Thyroid gland (tissue), 4 donors: ENCODE measurements at regions not wholly inside any gene's neighbourhood (a gene's known extent, or its start where the extent isn't known, plus 50 kb on each side); places are given as distances from the start of the nearest gene placed in this dataset.

Experiments used
- DNase-seq, 2 donors: peaks; one replicate each; pipeline ENCODE4 v3.0.0-alpha.2; 2019
- H3K27ac ChIP-seq, 3 donors: fragments of 200-600 bp; sonication (generic); 1 replicate in 2 of 3; 2 replicates in 1 of 3; pipeline ENCODE4 v1.5.1; 2016 to 2019; ENCODE audit warnings: mild to moderate bottlenecking in 1 of 3, moderate library complexity in 1 of 3
- H3K27me3 ChIP-seq: fragments of 200-600 bp; sonication (generic); one replicate; pipeline ENCODE4 v1.5.1; 2019
- H3K36me3 ChIP-seq, 2 donors: fragments of 200-600 bp; sonication (generic); one replicate each; pipeline ENCODE4 v1.5.1; 2016 to 2019
- H3K4me1 ChIP-seq, 2 donors: fragments of 200-600 bp; sonication (generic); one replicate each; pipeline ENCODE4 v1.5.1; 2017 to 2019
- H3K4me3 ChIP-seq, 3 donors: fragments of 200-600 bp; sonication (generic); replicated peaks in 1 of 3; 1 replicate in 2 of 3; 2 replicates in 1 of 3; pipeline ENCODE4 v1.5.1; 2016; ENCODE audit warnings: mild to moderate bottlenecking in 1 of 3
- H3K9me3 ChIP-seq: fragments of 200-600 bp; sonication (generic); one replicate; pipeline ENCODE4 v1.5.1; 2017
- POLR2A ChIP-seq, 2 donors: fragments of 450-650 bp; IDR thresholded peaks; one replicate each; pipeline ENCODE4 v1.6.1; 2017; ENCODE audit warnings: antibody characterized with exemption in 2 of 2, mild to moderate bottlenecking in 2 of 2, moderate library complexity in 1 of 2
- WGBS, 2 donors: methylation state at CpG; one replicate each; pipeline ENCODE4 v1.1.5; 2017; 5-methylcytosine and 5-hydroxymethylcytosine counted together
- intact Hi-C: fragments of 100-400 bp; cut with DNase I; formaldehyde crosslinking; loops from one replicate; pipeline ENCODE4 v1.15.1; 2023
- TF ChIP-seq, protein P1 (sequence below), 6 experiments: fragments of 200-600 bp in 3 of 6; fragments of 450-650 bp in 3 of 6; sonication (generic) in 3 of 6; IDR thresholded peaks; one replicate each; pipeline ENCODE4 v1.5.1; 2016 to 2019; ENCODE audit warnings: antibody characterized with exemption in 6 of 6, mild to moderate bottlenecking in 2 of 6, inconsistent platforms in 1 of 6, moderate library complexity in 1 of 6

DNA sequence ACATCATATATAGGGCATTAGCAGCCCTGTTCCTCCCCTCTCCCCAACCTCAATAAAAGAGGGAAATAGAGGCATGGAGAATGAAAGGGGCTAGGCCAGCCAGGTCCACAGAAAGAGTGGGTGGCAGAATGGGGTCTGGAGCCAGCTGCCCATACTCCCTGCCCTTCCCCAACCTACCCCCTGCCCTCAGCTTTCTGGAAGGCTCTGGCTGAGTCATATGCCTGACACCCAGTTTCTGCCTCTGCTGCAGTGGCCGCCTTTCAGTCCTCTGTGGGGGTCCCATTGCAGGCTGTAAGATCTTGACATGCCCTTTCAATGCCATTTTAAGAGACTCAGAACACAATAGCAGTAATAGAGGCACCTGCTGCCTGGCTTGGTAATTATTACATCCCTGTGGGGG is 95.7 kb downstream of the LINGO1 start:
- 75 to 100% methylated on average over 1 of the region's 1 CpG for WGBS, 2 donors
- intact Hi-C loops: no loop called here
- TF ChIP-seq, protein P1, sequence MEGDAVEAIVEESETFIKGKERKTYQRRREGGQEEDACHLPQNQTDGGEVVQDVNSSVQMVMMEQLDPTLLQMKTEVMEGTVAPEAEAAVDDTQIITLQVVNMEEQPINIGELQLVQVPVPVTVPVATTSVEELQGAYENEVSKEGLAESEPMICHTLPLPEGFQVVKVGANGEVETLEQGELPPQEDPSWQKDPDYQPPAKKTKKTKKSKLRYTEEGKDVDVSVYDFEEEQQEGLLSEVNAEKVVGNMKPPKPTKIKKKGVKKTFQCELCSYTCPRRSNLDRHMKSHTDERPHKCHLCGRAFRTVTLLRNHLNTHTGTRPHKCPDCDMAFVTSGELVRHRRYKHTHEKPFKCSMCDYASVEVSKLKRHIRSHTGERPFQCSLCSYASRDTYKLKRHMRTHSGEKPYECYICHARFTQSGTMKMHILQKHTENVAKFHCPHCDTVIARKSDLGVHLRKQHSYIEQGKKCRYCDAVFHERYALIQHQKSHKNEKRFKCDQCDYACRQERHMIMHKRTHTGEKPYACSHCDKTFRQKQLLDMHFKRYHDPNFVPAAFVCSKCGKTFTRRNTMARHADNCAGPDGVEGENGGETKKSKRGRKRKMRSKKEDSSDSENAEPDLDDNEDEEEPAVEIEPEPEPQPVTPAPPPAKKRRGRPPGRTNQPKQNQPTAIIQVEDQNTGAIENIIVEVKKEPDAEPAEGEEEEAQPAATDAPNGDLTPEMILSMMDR (IDR thresholded peaks at IDR 0.05): no peak
- no peak for TF ChIP-seq POLR2A (IDR thresholded peaks at IDR 0.05)
- Histone ChIP-seq H3K4me3 (no peak overlapping the region), H3K27me3 (no peaks in the 10 kb centered on the region), H3K27ac (no peak overlapping the region), H3K36me3 (no peaks in the 10 kb centered on the region), H3K9me3 (no peaks in the 10 kb centered on the region), H3K4me1 (peaks cover 10 to 15% of the 10 kb centered on the region in 2 donors)
- DNase-seq: no peak

DNA sequence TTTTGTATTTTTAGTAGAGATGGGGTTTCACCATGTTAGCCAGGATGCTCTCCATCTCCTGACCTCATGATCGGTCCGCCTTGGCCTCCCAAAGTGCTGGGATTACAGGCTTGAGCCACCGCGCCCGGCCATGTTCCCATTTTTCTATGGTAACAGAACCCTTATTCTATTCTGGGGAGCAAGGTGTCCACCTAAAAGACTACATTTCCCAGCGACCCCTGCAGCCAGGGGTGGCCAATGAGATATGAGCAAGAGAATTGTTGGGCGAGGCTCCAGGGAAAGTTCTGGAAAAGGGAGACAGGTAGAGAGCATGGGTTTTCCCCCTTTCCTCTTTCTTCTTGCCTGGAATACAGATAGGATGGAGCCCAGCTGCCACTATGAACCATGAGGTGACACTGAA is 96.9 kb downstream of the LINGO1 start:
- 93 to 98% methylated on average over 7 of the region's 7 CpGs for WGBS, 2 donors
- Histone ChIP-seq H3K27me3 (no peaks in the 10 kb centered on the region), H3K4me1 (peaks cover 10 to 15% of the 10 kb centered on the region in 2 donors), H3K36me3 (no peaks in the 10 kb centered on the region), H3K9me3 (no peaks in the 10 kb centered on the region), H3K4me3 (no peak overlapping the region), H3K27ac (no peak overlapping the region)
- no peak for TF ChIP-seq POLR2A (IDR thresholded peaks at IDR 0.05)
- TF ChIP-seq, protein P1 (IDR thresholded peaks at IDR 0.05): no peak
- no peak for DNase-seq
- intact Hi-C loops: no loop called here
